ENCODE measurements at regions not wholly inside any gene's neighbourhood (a gene's known extent, or its start where the extent isn't known, plus 50 kb on each side); places are given as distances from the start of the nearest gene placed in this dataset.

GRCh38 chr3:139120086-139121056 lies 75.7 kb upstream of the PRR23C start:
- no peaks in the 10 kb centered on the region for H3K4me1 ChIP-seq (ENCODE audit: insufficient read depth, low read length, poor library complexity, severe bottlenecking)
- H3K4me3 ChIP-seq (ENCODE audit: low read depth, low read length, poor library complexity, severe bottlenecking): no peak overlapping the region
- ChIA-PET CTCF (interaction anchor here (0.6 kb wide), 1 partner anchor 10 kb away, joined by 3 read pairs; no protein-coding TSS in a partner anchor), POLR2A (ENCODE audit: low non-redundant PET) (no interaction called here)
- TF ChIP-seq EZH2 (IDR thresholded peaks at IDR 0.05; ENCODE audit: borderline replicate concordance, low read depth, low read length, poor library complexity, severe bottlenecking) (no peak), CTCF (conservative IDR thresholded peaks at IDR 0.05; ENCODE audit: low read depth, low read length) (no peak)
- intact Hi-C loops (cut with micrococcal nuclease; ENCODE audit: unreplicated experiment): no loop called here
- H3K9me3 ChIP-seq (ENCODE audit: low read depth, low read length, poor library complexity, severe bottlenecking): no peaks in the 10 kb centered on the region
- H3K27ac ChIP-seq (ENCODE audit: low read depth, low read length, poor library complexity, severe bottlenecking): no peak overlapping the region
- no peak for DNase-seq (ENCODE audit: low spot score)
- BruUV-seq (replicated peaks): no TSS peak
- no peaks in the 10 kb centered on the region for H3K36me3 ChIP-seq (ENCODE audit: insufficient read depth, low read length, poor library complexity, severe bottlenecking)
- no peaks in the 10 kb centered on the region for H3K27me3 ChIP-seq (replicated peaks; ENCODE audit: insufficient read depth, low read depth, low read length, poor library complexity)

- intact Hi-C loops (cut with micrococcal nuclease; ENCODE audit: unreplicated experiment): no loop called here
- no peak for TF ChIP-seq EZH2 (IDR thresholded peaks at IDR 0.05; ENCODE audit: borderline replicate concordance, low read depth, low read length, poor library complexity, severe bottlenecking)
- no peak for TF ChIP-seq CTCF (conservative IDR thresholded peaks at IDR 0.05; ENCODE audit: low read depth, low read length)
- H3K4me1 ChIP-seq (ENCODE audit: insufficient read depth, low read length, poor library complexity, severe bottlenecking): no peaks in the 10 kb centered on the region
- POLR2A ChIA-PET (ENCODE audit: low non-redundant PET): no interaction called here
- BruUV-seq (replicated peaks): no TSS peak
- H3K36me3 ChIP-seq (ENCODE audit: insufficient read depth, low read length, poor library complexity, severe bottlenecking): no peaks in the 10 kb centered on the region
- H3K4me3 ChIP-seq (ENCODE audit: low read depth, low read length, poor library complexity, severe bottlenecking): no peak overlapping the region
- CTCF ChIA-PET: no interaction called here
- no peak for DNase-seq (ENCODE audit: low spot score)
- H3K27ac ChIP-seq (ENCODE audit: low read depth, low read length, poor library complexity, severe bottlenecking): no peak overlapping the region
- H3K27me3 ChIP-seq (replicated peaks; ENCODE audit: insufficient read depth, low read depth, low read length, poor library complexity): no peaks in the 10 kb centered on the region
- no peaks in the 10 kb centered on the region for H3K9me3 ChIP-seq (ENCODE audit: low read depth, low read length, poor library complexity, severe bottlenecking)
These were observed 77.0 kb upstream of the PRR23C start for GRCh38 chr3:139121513-139122220.

GRCh38 chr3:139122221-139122581 lies 77.5 kb upstream of the PRR23C start:
- Histone ChIP-seq H3K4me3 (ENCODE audit: low read depth, low read length, poor library complexity, severe bottlenecking) (no peak overlapping the region), H3K9me3 (ENCODE audit: low read depth, low read length, poor library complexity, severe bottlenecking) (no peaks in the 10 kb centered on the region), H3K4me1 (ENCODE audit: insufficient read depth, low read length, poor library complexity, severe bottlenecking) (no peaks in the 10 kb centered on the region), H3K27ac (ENCODE audit: low read depth, low read length, poor library complexity, severe bottlenecking) (no peak overlapping the region), H3K27me3 (replicated peaks; ENCODE audit: insufficient read depth, low read depth, low read length, poor library complexity) (no peaks in the 10 kb centered on the region), H3K36me3 (ENCODE audit: insufficient read depth, low read length, poor library complexity, severe bottlenecking) (no peaks in the 10 kb centered on the region)
- TF ChIP-seq EZH2 (IDR thresholded peaks at IDR 0.05; ENCODE audit: borderline replicate concordance, low read depth, low read length, poor library complexity, severe bottlenecking): no peak
- no peak for TF ChIP-seq CTCF (conservative IDR thresholded peaks at IDR 0.05; ENCODE audit: low read depth, low read length)
- ChIA-PET POLR2A (ENCODE audit: low non-redundant PET) (no interaction called here), CTCF (no interaction called here)
- DNase-seq (ENCODE audit: low spot score): no peak
- no TSS peak for BruUV-seq (replicated peaks)
- intact Hi-C loops (cut with micrococcal nuclease; ENCODE audit: unreplicated experiment): no loop called here

Measured in A673 (cell line).